HL-60 (cell line): ENCODE measurements at regions not wholly inside any gene's neighbourhood (a gene's known extent, or its start where the extent isn't known, plus 50 kb on each side); places are given as distances from the start of the nearest gene placed in this dataset.

ENCODE experiments used
- CTCF ChIP-seq: IDR thresholded peaks from one replicate; pipeline ENCODE4 v1.5.1; 2011; ENCODE audit warnings: low read length, control low read depth, inconsistent platforms; ENCODE audit not compliant: insufficient read depth
- GABPA ChIP-seq: IDR thresholded peaks from 2 replicates; pipeline ENCODE4 v1.6.1; 2012; ENCODE audit warnings: low read depth
- POLR2AphosphoS5 ChIP-seq: IDR thresholded peaks from 2 replicates; pipeline ENCODE4 v1.6.1; 2012; ENCODE audit warnings: low read depth
- REST ChIP-seq: IDR thresholded peaks from 2 replicates; pipeline ENCODE4 v1.6.1; 2012; ENCODE audit warnings: low read depth; ENCODE audit not compliant: insufficient replicate concordance
- SPI1 ChIP-seq: IDR thresholded peaks from 2 replicates; pipeline ENCODE4 v1.6.1; 2012; ENCODE audit warnings: low read depth, mild to moderate bottlenecking, borderline replicate concordance

- TF ChIP-seq POLR2AphosphoS5 (no peak), CTCF (no peak), SPI1 (no peak), GABPA (no peak), REST (no peak)
Observed at GRCh38 chr6:170163405-170164170, 127.3 kb downstream of the DLL1 start.
